ENCODE measurements at regions not wholly inside any gene's neighbourhood (a gene's known extent, or its start where the extent isn't known, plus 50 kb on each side); places are given as distances from the start of the nearest gene placed in this dataset.

GRCh38 chr4:17152941-17153540, 254.6 kb upstream of the LDB2 start:
- ATAC-seq (no peak), DNase-seq (no peak)
- H3K27me3 ChIP-seq, result no peaks in the 10 kb centered on the region
- no peaks in the 10 kb centered on the region for H3K36me3 ChIP-seq
- no peak for TF ChIP-seq CTCF (IDR thresholded peaks at IDR 0.05)
- H3K27ac ChIP-seq, result no peak overlapping the region
- intact Hi-C loops (cut with DNase I), result no loop called here
- no peaks in the 10 kb centered on the region for H3K4me1 ChIP-seq
- H3K9me3 ChIP-seq, result peaks cover 0 to 2% of the 10 kb centered on the region in 2 donors
- no peak overlapping the region for H3K4me3 ChIP-seq

GRCh38 chr4:17142232-17142711, 243.8 kb upstream of the LDB2 start:
- ATAC-seq (no peak), DNase-seq (no peak)
- intact Hi-C loops (cut with DNase I), result no loop called here

DNA sequence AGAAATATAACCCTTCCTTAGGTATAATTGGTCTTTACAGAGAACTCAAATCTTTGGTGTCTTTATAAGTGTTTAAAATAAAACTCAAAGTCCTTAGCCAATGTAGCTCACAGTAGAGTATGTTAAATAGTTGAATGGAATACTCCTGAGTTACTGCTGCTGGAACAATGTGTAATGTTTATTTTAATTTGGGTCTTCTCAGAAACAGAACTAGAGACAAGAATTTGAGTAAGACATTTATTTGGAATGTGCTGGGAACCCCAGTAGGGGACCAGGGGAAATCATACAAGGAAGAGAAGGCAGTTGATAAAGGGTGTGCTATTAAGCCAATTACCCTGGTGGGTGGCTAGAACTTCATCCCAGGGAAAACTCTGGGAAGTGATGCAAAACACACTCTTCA, 240.4 kb upstream of the LDB2 start:
- no peak overlapping the region for H3K4me3 ChIP-seq
- no peaks in the 10 kb centered on the region for H3K4me1 ChIP-seq
- no peak for DNase-seq
- H3K9me3 ChIP-seq, result peaks cover 0 to 40% of the 10 kb centered on the region in 2 donors
- H3K36me3 ChIP-seq, result no peaks in the 10 kb centered on the region
- TF ChIP-seq CTCF (IDR thresholded peaks at IDR 0.05), result no peak
- intact Hi-C loops (cut with DNase I), result no loop called here
- ATAC-seq, result no peak
- H3K27me3 ChIP-seq, result no peaks in the 10 kb centered on the region
- no peak overlapping the region for H3K27ac ChIP-seq

More at GRCh38 chr4:17142232-17142711, 243.8 kb upstream of the LDB2 start:
- Histone ChIP-seq H3K27ac (no peak overlapping the region), H3K4me1 (no peaks in the 10 kb centered on the region), H3K27me3 (no peaks in the 10 kb centered on the region), H3K36me3 (no peaks in the 10 kb centered on the region), H3K9me3 (peaks cover 0 to 37% of the 10 kb centered on the region in 2 donors), H3K4me3 (no peak overlapping the region)
- no peak for TF ChIP-seq CTCF (IDR thresholded peaks at IDR 0.05)

GRCh38 chr4:17134565-17134964, 236.1 kb upstream of the LDB2 start:
- no peak for DNase-seq
- no peak for ATAC-seq
- intact Hi-C loops (cut with DNase I), result no loop called here

DNA sequence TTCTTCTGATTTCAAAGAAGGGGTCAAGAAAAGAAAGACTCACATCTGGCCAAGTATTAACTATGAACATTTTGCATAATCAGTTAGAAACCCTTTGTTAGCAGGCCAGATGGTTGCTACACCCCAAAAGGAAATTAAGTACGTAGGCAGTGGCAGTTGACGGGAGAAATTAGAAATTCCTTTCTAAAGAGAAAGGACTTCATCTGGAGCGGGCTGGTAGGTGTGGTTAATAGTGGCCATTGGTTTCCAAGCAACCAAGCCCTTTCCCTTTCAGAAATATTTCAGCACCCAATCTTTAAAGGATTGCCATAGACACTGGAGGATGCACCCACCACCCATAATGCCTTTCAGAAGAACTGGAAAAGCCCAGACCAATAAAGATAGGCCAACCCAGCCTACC, 235.7 kb upstream of the LDB2 start:
- no peaks in the 10 kb centered on the region for H3K27me3 ChIP-seq
- ATAC-seq, result no peak
- intact Hi-C loops (cut with DNase I), result no loop called here

More at GRCh38 chr4:17134565-17134964, 236.1 kb upstream of the LDB2 start:
- no peak for TF ChIP-seq CTCF (IDR thresholded peaks at IDR 0.05)
- Histone ChIP-seq H3K9me3 (peaks cover 0 to 25% of the 10 kb centered on the region in 2 donors), H3K27ac (no peak overlapping the region), H3K4me3 (no peak overlapping the region), H3K4me1 (no peaks in the 10 kb centered on the region), H3K36me3 (no peaks in the 10 kb centered on the region), H3K27me3 (no peaks in the 10 kb centered on the region)

More for the DNA sequence above, 235.7 kb upstream of the LDB2 start:
- TF ChIP-seq CTCF (IDR thresholded peaks at IDR 0.05), result no peak
- Histone ChIP-seq H3K4me3 (no peak overlapping the region), H3K4me1 (no peaks in the 10 kb centered on the region), H3K9me3 (peaks cover 0 to 20% of the 10 kb centered on the region in 2 donors), H3K36me3 (no peaks in the 10 kb centered on the region), H3K27ac (no peak overlapping the region)
- no peak for DNase-seq
